NCI-H2029 treated with DMSO at 0.1 percent for 48 hours (cell line): ENCODE measurements at regions not wholly inside any gene's neighbourhood (a gene's known extent, or its start where the extent isn't known, plus 50 kb on each side); places are given as distances from the start of the nearest gene placed in this dataset.

ENCODE experiments used
- DNase-seq: peaks from one replicate; lab custom pipeline; 2025; lab: John Stamatoyannopoulos, UW

DNA sequence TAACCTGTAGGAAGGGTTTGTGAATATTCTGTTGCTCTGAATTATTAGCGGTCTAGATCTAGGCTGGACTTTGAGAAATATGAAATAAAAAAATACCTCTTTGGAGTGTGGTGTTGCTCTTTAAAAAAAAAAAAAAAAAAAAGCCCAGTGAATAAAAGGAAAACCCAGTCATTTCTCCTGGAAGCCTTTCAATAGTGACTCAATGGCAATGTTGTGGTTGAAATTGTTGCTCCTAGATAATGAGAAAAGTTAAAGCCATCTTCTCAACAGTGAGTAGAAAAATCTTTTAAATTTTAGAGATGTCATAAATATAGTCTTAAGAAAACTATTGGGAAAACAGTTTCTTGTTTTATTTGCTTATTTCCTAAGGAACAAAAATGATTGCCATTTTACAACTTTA lies 135.3 kb downstream of the RFC3 start:
- no peak for DNase-seq

DNA sequence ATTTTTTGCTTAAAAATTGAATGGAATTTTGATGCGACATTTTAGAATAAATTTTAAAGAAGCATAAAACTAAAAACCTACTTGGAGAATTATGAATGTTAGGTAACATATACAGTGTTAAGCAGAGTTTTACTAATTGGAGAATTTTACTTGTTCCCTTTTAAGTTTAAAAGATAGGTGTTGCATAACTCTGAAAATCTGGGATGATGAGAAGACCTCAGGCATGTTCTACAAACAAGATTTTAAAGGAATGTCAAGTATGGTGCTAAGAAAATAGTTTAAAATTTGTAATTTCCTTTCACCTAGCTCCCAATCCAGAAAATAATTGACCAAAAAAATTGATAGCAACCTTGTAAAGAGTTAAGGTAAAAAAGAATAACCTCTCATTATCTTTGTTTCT lies 135.8 kb downstream of the RFC3 start:
- DNase-seq = no peak

DNA sequence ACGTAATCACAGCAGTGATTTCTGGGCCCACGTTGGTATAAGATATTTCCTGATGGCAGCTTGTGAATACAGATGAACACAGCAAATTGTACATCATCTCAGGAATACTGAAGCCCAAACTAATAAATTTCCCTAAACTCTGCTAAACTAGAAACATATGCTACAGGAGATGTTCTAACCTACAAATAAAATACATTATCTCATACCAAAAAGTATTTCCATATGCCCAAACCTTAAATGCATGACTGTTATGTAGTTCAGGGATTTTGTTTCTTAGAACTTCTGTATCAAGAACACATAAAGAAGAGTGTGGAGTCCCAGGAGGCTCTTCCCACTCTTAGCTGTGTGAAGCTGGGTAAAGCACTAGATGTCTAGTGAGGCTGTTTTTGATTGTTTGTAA lies 138.4 kb downstream of the RFC3 start:
- no peak for DNase-seq

DNA sequence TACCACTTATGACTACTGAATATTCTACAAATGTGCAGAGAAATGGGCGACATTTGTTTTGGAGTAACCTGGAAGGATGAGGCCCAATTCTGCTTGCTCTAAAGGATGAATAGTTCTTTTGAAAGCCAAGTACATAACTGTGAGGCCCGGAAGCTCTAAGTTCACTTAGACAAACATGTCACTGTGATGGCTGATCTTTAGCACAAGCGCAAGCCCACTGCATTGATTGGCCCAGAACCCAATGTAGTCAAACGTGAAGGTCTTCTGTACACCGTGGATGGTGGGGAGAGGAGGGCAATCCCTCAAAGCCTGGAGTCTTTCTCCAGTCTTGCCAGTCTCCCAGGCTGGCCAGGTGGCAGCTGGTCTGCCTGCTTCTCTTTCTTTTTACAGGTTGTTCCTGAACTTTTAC lies 139.6 kb downstream of the RFC3 start:
- DNase-seq = no peak

DNA sequence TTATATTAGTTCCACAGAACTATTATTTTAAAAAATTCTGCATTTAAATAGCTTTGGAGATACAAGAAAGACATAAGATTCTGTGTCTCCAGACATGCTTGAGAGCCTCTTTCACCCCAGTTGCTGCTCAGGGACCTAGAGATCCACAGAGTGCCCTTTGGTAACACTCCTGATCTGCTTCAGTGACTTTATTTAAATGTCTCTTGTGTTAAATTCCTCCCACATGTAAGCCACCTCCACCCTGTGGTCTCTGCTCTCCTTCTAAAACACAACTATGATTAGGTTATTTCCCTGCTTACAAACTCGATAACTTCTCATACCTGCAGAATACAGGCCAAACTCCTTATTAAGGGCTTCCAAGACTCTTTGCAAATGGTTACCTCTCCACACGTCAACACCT lies 141.0 kb downstream of the RFC3 start:
- no peak for DNase-seq

DNA sequence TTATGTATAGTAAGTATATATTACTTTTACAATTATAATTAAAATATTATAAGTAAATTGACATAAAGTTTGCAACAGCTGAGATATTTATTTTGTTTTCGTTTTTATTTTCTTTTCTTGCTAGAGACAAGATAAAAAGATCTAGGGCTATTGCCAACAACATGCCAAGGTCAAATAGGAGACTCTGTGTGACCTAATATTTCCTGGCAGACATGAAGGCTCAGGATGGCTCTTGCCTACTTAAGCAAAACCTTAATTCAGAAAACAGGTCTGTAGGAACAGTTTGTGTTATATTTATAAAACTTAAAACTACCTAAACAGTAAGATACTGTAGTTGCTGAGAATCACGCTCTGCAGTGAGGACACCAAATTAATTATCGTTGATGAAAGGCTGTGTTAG lies 145.2 kb downstream of the RFC3 start:
- DNase-seq = no peak

DNA sequence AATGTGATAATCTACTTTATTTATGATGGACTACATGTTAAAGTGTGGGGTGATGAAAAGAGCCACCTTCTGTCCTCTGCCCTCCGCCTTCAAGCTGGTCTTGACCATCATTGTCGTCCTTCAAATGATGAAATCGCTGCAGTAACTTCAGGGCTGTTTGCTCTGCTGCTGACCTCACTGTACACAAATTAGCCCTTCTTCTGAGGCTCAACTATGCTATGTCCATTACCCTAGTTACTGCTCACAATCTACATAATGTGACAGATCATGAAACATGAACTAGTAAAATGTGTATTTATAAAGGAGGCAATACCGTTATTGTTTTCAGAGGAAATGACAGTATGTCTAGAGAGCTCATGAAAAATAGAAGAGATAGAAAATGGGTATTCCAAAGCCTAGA lies 145.9 kb downstream of the RFC3 start:
- no peak for DNase-seq

- no peak for DNase-seq
Observed at GRCh38 chr13:33968520-33969507, 150.9 kb downstream of the RFC3 start.

DNA sequence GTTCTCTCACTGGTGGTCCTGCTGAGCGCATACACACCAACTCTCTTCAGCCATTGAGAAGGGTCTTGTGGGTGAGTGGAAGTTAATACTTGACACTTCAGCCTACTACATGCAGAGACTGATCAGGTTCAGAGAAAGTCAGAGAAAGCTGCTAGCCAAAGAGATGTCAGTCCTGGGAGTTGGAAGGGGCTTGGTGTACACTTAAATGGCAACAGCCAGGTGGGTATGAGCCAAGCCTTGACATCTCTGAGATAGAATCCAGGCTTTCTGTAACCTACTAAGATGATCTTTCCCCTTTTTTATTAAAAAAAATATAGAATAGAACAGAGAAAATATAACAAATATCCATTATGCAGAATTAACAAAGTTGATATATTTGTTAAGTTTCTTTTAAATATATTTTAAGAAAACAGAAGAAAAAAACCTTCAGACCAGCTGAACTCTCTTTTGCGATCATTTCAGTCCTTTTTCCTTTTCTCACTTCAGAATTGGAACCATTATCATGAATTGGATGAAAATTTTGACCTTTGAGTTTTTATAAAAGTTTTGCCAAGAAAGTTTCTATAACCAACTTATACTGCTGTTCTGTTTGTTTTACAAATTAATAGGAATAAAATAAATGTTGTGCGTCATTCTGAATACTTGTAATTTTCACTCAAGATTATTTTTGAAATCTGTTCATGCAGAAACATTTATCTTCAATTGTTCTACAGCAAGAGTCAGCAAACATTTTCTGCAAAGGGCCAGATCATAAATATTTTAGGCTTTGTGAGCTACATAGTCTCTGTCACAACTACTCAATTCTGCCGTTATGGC lies 153.0 kb downstream of the RFC3 start:
- DNase-seq = no peak

DNA sequence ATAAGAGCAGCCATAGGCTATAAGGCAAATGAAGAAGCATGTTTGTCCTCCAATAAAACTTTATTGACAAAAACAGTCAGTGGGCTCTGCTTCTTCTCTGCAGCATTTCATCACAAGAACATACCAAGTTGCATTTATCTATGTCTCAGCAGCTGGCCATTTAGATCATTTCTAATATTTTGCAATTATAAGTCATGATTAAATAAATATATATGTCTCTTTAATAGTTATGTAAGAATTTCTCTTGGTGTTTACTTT lies 153.5 kb downstream of the RFC3 start:
- no peak for DNase-seq

DNA sequence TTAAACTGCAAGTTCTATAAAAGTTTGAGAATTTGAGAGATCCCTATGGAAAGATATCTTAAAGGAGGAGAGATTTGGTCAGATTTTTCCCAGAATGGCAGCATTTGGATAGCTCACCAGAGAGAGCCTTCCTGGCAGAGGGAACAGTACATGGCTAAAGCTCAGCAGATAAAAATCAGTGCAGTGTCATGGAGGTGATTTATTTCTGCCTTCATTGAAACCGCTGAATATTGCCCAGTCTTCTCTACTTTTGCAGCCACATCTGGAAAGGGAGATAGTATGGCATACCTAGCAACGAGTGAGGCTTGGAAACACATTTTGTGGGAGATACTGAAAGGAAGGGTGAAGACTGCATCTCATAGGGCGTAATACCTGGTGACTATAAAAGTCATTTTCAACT lies 155.2 kb downstream of the RFC3 start:
- DNase-seq = no peak

DNA sequence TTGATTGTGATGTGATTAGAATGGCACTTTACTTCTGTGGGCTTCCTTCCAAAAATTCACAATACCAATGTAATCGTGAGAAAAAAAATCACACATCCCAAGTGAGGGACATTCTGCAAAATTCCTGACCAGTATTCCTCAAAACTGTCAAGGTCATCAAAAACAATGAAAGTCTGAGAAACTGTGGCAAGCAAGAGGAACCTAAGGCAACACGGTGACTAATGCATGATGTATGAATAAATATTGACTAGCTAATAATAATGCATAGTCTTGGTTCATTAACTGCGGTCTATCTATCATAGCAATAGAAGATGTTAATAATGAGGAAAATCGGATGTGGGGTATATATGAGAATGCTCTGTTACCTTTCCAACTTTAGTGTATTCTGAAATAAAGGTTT lies 159.0 kb downstream of the RFC3 start:
- DNase-seq = no peak

GRCh38 chr13:33978653-33979052 lies 160.7 kb downstream of the RFC3 start:
- DNase-seq = no peak

DNA sequence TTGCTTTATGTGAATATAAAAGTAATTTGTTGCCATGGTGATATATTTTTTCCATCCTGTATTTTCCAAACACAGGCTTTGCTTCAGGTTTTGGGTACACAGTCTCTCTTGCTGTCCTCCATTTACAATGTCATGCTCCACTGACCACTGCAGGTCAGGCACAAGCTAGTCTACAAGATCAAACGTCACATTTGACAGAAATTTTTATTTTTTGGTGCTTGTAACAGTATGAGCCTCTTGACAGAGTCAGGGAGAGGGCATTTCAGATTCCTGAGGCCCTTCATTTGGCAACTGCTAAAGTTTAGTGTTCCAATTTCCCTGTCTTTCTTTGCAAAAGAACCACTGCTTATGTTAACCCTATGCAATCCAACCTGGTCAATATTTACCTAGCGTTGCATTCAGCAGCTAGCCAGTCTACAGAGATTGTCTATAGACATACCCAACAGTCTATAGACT lies 175.0 kb downstream of the RFC3 start:
- peak; percentile 3 for DNase-seq

GRCh38 chr13:33994198-33994597 lies 176.2 kb downstream of the RFC3 start:
- DNase-seq = no peak

DNA sequence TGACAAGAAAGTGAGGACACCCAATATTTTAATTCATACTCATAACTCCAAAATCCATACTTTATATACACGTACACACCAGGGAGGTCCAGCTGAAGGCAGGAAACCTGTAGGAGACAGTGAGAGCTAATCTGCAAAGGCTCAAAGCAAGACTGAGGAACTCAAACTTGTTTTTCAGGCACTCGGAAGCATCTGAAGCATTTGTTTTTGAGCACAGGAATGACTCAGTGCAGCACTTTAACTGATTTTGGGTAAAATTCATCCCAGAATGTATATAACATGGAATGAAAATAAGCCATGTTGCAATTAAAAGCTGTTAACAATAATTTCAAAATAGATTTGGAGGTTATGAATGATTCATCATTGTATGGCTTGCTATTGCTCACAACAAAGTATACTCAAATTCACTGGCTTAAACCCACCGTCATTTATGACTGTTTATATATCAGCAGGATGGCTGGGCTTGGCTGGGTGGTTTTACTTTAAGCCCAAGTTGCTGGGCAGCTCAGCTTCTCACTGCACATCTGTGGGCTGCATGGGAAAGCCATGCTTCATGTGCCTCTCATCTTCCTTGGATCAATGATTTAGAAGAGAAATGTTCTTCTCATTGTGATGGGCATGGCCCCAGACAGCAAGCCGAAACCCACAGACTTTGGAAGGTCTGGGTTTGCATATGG lies 177.0 kb downstream of the RFC3 start:
- no peak for DNase-seq

DNA sequence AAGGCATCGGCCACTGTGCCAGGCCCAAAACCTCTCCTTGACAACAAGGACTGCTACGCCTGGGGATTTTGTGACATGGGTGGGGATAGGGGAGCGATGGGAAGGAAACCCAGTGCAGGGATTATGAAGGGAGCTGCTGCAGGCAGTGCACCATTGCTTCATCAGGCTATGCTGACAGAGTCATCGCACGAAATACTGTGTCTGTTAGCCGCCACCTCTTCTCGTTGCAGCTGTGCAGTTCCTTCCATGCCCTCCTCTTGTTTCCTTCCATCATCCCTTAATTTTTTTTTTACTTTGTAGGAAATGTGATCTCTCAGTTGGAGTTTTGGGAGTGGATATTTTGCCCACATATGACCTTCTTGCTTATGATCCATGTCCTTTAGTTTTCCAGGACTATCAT lies 178.7 kb downstream of the RFC3 start:
- DNase-seq = no peak

DNA sequence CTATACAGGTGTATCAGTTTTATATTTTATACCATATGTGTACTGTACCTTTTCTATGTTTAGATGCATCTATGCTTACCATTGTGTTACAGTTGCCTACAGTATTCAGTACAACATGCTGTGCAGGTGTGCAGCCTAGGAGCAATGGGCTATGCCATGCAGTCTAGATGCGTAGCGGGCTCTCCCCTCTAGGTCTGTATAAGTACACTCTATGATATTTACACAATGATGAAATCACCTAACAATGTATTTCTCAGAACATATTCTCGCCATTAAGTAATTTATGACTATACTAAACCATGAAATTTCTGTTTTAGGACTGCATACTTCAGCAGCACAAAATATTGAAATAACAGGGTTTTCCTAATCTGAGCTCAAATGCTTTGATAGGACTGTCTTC lies 179.6 kb downstream of the RFC3 start:
- no peak for DNase-seq

- no peak for DNase-seq
Observed at GRCh38 chr13:33999811-34000605, 182.1 kb downstream of the RFC3 start.

DNA sequence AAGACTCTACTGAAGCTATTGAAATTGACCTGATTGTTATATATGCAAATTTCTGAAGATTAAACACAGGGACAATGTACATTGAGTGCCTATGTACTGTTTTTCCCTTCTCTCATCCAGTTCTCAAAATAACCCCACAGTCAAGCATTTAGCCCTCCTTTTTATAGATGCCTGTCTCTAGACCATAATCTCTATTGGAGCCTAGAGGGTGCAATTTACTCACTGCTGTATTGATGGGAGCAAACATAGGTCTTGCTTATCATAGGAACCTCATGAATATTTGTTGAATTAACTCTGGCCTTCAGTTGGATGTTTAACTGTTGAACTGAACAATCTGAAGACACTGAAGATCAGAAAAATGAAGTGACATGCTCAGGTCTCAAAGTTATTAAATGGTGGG lies 183.0 kb downstream of the RFC3 start:
- no peak for DNase-seq

- no peak for DNase-seq
Observed at GRCh38 chr13:34001389-34001788, 183.4 kb downstream of the RFC3 start.

DNA sequence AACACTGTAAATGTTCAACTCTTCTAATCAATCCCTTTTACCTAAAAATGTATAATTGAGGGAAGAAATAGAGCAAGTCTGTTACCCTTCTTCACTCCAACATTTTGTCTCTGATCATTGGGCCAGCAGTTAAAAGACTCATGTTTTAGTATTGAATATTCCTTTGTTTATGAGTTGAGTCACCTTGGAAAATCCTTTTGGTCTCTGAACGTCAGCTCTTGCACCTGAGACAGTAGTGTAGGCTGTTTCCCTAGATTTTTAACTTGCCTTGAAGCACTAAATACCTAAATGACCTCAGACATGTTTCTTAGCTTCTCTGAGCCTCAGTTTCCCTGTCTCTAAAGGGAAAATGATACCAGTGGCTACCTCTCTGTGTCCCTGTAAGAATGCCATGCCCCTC lies 184.2 kb downstream of the RFC3 start:
- no peak for DNase-seq
